Thyroid gland (tissue), 4 donors: ENCODE measurements at regions not wholly inside any gene's neighbourhood (a gene's known extent, or its start where the extent isn't known, plus 50 kb on each side); places are given as distances from the start of the nearest gene placed in this dataset.

Source experiments
- DNase-seq, 2 donors: peaks; one replicate each; pipeline ENCODE4 v3.0.0-alpha.2; 2019
- H3K27ac ChIP-seq, 3 donors: fragments of 200-600 bp; sonication (generic); 1 replicate in 2 of 3; 2 replicates in 1 of 3; pipeline ENCODE4 v1.5.1; 2016 to 2019; ENCODE audit warnings: mild to moderate bottlenecking in 1 of 3, moderate library complexity in 1 of 3
- H3K27me3 ChIP-seq: fragments of 200-600 bp; sonication (generic); one replicate; pipeline ENCODE4 v1.5.1; 2019
- H3K36me3 ChIP-seq, 2 donors: fragments of 200-600 bp; sonication (generic); one replicate each; pipeline ENCODE4 v1.5.1; 2016 to 2019
- H3K4me1 ChIP-seq, 2 donors: fragments of 200-600 bp; sonication (generic); one replicate each; pipeline ENCODE4 v1.5.1; 2017 to 2019
- H3K4me3 ChIP-seq, 3 donors: fragments of 200-600 bp; sonication (generic); replicated peaks in 1 of 3; 1 replicate in 2 of 3; 2 replicates in 1 of 3; pipeline ENCODE4 v1.5.1; 2016; ENCODE audit warnings: mild to moderate bottlenecking in 1 of 3
- H3K9me3 ChIP-seq: fragments of 200-600 bp; sonication (generic); one replicate; pipeline ENCODE4 v1.5.1; 2017
- POLR2A ChIP-seq, 2 donors: fragments of 450-650 bp; IDR thresholded peaks; one replicate each; pipeline ENCODE4 v1.6.1; 2017; ENCODE audit warnings: antibody characterized with exemption in 2 of 2, mild to moderate bottlenecking in 2 of 2, moderate library complexity in 1 of 2
- WGBS, 2 donors: methylation state at CpG; one replicate each; pipeline ENCODE4 v1.1.5; 2017; 5-methylcytosine and 5-hydroxymethylcytosine counted together
- intact Hi-C: fragments of 100-400 bp; cut with DNase I; formaldehyde crosslinking; loops from one replicate; pipeline ENCODE4 v1.15.1; 2023
- TF ChIP-seq, protein P1 (sequence below), 6 experiments: fragments of 200-600 bp in 3 of 6; fragments of 450-650 bp in 3 of 6; sonication (generic) in 3 of 6; IDR thresholded peaks; one replicate each; pipeline ENCODE4 v1.5.1; 2016 to 2019; ENCODE audit warnings: antibody characterized with exemption in 6 of 6, mild to moderate bottlenecking in 2 of 6, inconsistent platforms in 1 of 6, moderate library complexity in 1 of 6

DNA sequence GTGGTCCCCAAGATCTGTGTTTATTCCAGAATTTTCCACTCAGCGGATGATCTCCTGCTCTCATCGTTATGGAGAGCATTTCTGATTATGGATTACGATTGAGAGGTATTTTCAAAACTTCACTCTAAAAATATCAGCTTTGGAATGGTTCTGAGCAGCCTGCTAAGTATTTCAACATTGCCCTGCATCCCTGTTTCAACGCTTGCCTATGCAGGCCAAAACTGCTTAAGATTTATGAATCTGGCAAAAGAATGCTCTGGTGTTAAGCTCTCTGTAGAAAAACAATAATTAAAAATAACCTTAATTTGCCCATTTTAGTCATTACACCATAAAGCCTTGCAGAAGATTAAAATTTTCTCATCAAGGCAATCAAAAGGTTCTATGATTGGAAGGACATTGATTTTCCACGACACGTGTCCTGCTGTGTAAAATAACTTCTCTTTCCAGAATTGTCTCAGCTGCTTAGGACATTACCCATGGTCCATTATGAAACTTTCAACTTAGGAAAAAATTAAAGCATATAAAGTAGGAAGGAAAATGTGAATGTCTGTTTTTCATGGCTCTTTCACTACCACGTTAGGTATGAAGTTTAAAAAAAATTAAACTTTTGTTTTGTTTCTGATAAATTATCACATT, 229.9 kb downstream of the ACKR3 start:
- Histone ChIP-seq H3K4me1 (peaks cover 3 to 7% of the 10 kb centered on the region in 2 donors), H3K9me3 (no peaks in the 10 kb centered on the region), H3K36me3 (no peaks in the 10 kb centered on the region), H3K4me3 (no peak overlapping the region), H3K27me3 (no peaks in the 10 kb centered on the region), H3K27ac (no peak overlapping the region)
- TF ChIP-seq, protein P1, sequence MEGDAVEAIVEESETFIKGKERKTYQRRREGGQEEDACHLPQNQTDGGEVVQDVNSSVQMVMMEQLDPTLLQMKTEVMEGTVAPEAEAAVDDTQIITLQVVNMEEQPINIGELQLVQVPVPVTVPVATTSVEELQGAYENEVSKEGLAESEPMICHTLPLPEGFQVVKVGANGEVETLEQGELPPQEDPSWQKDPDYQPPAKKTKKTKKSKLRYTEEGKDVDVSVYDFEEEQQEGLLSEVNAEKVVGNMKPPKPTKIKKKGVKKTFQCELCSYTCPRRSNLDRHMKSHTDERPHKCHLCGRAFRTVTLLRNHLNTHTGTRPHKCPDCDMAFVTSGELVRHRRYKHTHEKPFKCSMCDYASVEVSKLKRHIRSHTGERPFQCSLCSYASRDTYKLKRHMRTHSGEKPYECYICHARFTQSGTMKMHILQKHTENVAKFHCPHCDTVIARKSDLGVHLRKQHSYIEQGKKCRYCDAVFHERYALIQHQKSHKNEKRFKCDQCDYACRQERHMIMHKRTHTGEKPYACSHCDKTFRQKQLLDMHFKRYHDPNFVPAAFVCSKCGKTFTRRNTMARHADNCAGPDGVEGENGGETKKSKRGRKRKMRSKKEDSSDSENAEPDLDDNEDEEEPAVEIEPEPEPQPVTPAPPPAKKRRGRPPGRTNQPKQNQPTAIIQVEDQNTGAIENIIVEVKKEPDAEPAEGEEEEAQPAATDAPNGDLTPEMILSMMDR (IDR thresholded peaks at IDR 0.05), result no peak
- TF ChIP-seq POLR2A (IDR thresholded peaks at IDR 0.05), result no peak
- 88 to 89% methylated on average over 7 of the region's 7 CpGs for WGBS, 2 donors
- DNase-seq, result no peak
- intact Hi-C loops, result no loop called here

DNA sequence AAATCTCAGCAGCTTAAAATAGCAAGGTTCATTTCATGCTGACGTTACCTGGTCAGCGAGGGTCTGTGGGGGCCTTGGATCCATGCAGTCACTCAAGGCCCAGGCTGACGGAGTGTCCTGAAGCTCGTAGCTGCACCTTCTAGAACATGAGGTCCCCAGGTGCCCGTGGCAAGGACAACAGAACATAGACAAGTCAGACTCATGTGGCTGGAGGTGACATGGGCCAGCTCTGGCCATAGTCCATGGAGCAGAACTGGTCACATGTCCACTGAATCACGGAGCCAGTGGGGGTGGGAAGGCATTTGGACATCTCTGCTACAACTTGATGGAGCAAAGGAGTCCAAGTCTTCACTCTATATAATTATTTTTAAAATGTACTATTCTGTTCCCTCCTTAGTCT, 233.2 kb downstream of the ACKR3 start:
- WGBS, 2 donors, result 87 to 96% methylated on average over 6 of the region's 6 CpGs
- Histone ChIP-seq H3K27ac (no peak overlapping the region), H3K4me3 (no peak overlapping the region), H3K4me1 (no peaks in the 10 kb centered on the region), H3K9me3 (no peaks in the 10 kb centered on the region), H3K36me3 (no peaks in the 10 kb centered on the region), H3K27me3 (no peaks in the 10 kb centered on the region)
- peak in 1 of 2 donors; percentile 48 for DNase-seq
- intact Hi-C loops, result no loop called here
- TF ChIP-seq, protein P1 (IDR thresholded peaks at IDR 0.05), result no peak
- TF ChIP-seq POLR2A (IDR thresholded peaks at IDR 0.05), result no peak

- 86 to 87% methylated on average over 16 to 20 of the region's 20 CpGs for WGBS, 2 donors
- Histone ChIP-seq H3K27me3 (no peaks in the 10 kb centered on the region), H3K27ac (no peak overlapping the region), H3K4me1 (no peaks in the 10 kb centered on the region), H3K36me3 (no peaks in the 10 kb centered on the region), H3K4me3 (no peak overlapping the region), H3K9me3 (no peaks in the 10 kb centered on the region)
- intact Hi-C loops, result no loop called here
- no peak for DNase-seq
- no peak for TF ChIP-seq POLR2A (IDR thresholded peaks at IDR 0.05)
- TF ChIP-seq, protein P1 (IDR thresholded peaks at IDR 0.05), result no peak
Measured at GRCh38 chr2:236803621-236804020, 234.0 kb downstream of the ACKR3 start.

DNA sequence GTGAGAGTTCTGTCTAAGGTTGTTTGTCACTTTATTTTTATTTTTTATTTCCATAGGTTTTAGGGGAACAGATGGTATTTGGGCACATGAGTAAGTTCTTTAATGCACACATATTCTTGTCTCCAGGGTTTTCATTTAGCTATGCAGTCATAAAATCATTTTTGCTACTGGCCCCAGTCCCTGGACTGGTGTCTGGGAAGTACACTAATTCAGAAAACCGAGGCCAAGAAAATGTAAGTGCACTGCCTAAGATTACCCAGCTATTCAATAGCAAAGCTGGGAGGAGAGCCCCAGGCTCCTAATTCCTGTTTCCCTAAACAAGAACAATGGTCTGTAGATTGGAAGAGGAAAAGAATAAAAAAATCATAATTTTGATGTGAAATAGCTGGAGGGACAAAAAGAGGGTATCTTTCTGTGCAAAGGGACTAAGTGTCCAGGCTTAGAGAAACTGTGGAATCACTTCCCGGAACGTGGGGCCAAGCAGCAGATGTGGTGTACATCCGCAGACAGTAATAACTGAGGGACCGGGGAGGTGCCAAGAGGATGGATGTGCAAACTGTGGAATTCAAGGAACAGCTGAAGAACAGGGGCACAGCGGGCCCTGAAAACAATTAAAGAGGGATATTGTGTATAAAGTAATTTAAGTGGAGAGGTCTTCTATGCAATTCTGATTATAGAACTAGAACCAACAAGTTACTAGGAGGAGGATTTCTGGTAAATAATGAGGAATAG, 236.3 kb downstream of the ACKR3 start:
- Histone ChIP-seq H3K36me3 (no peaks in the 10 kb centered on the region), H3K27me3 (no peaks in the 10 kb centered on the region), H3K4me3 (no peak overlapping the region), H3K4me1 (peaks cover 0 to 5% of the 10 kb centered on the region in 2 donors), H3K9me3 (no peaks in the 10 kb centered on the region), H3K27ac (no peak overlapping the region)
- TF ChIP-seq, protein P1 (IDR thresholded peaks at IDR 0.05), result no peak
- no peak for TF ChIP-seq POLR2A (IDR thresholded peaks at IDR 0.05)
- intact Hi-C loops, result no loop called here
- WGBS, 2 donors, result 88 to 89% methylated on average over 6 of the region's 6 CpGs
- no peak for DNase-seq

GRCh38 chr2:236809716-236810115, 240.1 kb downstream of the ACKR3 start:
- H3K36me3 ChIP-seq, result no peaks in the 10 kb centered on the region
- no peak overlapping the region for H3K27ac ChIP-seq
- H3K27me3 ChIP-seq, result no peaks in the 10 kb centered on the region
- 89 to 95% methylated on average over 1 of the region's 1 CpG for WGBS, 2 donors
- no peak overlapping the region for H3K4me3 ChIP-seq
- H3K4me1 ChIP-seq, result peaks cover 14 to 20% of the 10 kb centered on the region in 2 donors
- intact Hi-C loops, result no loop called here
- no peaks in the 10 kb centered on the region for H3K9me3 ChIP-seq
- DNase-seq, result no peak
- TF ChIP-seq, protein P1 (IDR thresholded peaks at IDR 0.05), result no peak
- TF ChIP-seq POLR2A (IDR thresholded peaks at IDR 0.05), result no peak
